ENCODE measurements at regions not wholly inside any gene's neighbourhood (a gene's known extent, or its start where the extent isn't known, plus 50 kb on each side); places are given as distances from the start of the nearest gene placed in this dataset.

GRCh38 chr9:107546859-107547258 lies 57.3 kb upstream of the KLF4 start:
- dilution Hi-C loops (cut with MboI; ENCODE audit: extremely low pct_ligation_motif_present, low sequenced_read_pairs), result no loop called here
- H4K20me1 ChIP-seq (ENCODE audit: control insufficient read depth, extremely low read depth, insufficient read depth, low read length), result no peaks in the 10 kb centered on the region
- no peak overlapping the region for H2AFZ ChIP-seq (ENCODE audit: control insufficient read depth, low read length)
- H3K4me1 ChIP-seq (ENCODE audit: control insufficient read depth, extremely low read depth, insufficient read depth, low read length), result peaks cover 15% of the 10 kb centered on the region
- no peak overlapping the region for H3K9ac ChIP-seq (ENCODE audit: control insufficient read depth, extremely low read depth, insufficient read depth, low read length)
- no peaks in the 10 kb centered on the region for H3K79me2 ChIP-seq (ENCODE audit: control insufficient read depth, insufficient read depth, low read length)
- no peaks in the 10 kb centered on the region for H3K36me3 ChIP-seq (ENCODE audit: control insufficient read depth in 2 of 2, extremely low read depth in 1 of 2, insufficient read depth in 2 of 2, low read length in 2 of 2)
- H3K9me3 ChIP-seq (ENCODE audit: control insufficient read depth, low read depth, low read length), result no peaks in the 10 kb centered on the region
- H3K27ac ChIP-seq (ENCODE audit: control insufficient read depth, insufficient read depth, low read length), result no peak overlapping the region
- no peaks in the 10 kb centered on the region for H3K9me1 ChIP-seq (ENCODE audit: control insufficient read depth, extremely low read depth, insufficient read depth, low read length)
- no peak overlapping the region for H3K4me2 ChIP-seq (ENCODE audit: control insufficient read depth, extremely low read depth, insufficient read depth, low read depth, low read length)
- DNase-seq (ENCODE audit: low read depth, low spot score) (no peak), FAIRE-seq (no peak)
- H3K4me3 ChIP-seq (ENCODE audit: control insufficient read depth in 2 of 3, extremely low read depth in 1 of 3, insufficient read depth in 2 of 3, low read depth in 1 of 3, low read length in 3 of 3), result no peak overlapping the region
- TF ChIP-seq EZH2 (IDR thresholded peaks at IDR 0.05; ENCODE audit: low read length), result no peak
- no peak for TF ChIP-seq CTCF (optimal IDR thresholded peaks at IDR 0.05 in 1 of 3, IDR thresholded peaks at IDR 0.05 in 1 of 3, conservative IDR thresholded peaks at IDR 0.05 in 1 of 3; ENCODE audit: extremely low read depth in 1 of 3, insufficient read depth in 2 of 3, low read length in 3 of 3)
- H3K27me3 ChIP-seq (ENCODE audit: control insufficient read depth, extremely low read depth, insufficient read depth, low read length), result no peaks in the 10 kb centered on the region

GRCh38 chr9:107545036-107545435 lies 55.5 kb upstream of the KLF4 start:
- TF ChIP-seq CTCF (optimal IDR thresholded peaks at IDR 0.05 in 1 of 3, IDR thresholded peaks at IDR 0.05 in 1 of 3, conservative IDR thresholded peaks at IDR 0.05 in 1 of 3; ENCODE audit: extremely low read depth in 1 of 3, insufficient read depth in 2 of 3, low read length in 3 of 3) (no peak), EZH2 (IDR thresholded peaks at IDR 0.05; ENCODE audit: low read length) (no peak)
- dilution Hi-C loops (cut with MboI; ENCODE audit: extremely low pct_ligation_motif_present, low sequenced_read_pairs), result no loop called here
- no peak overlapping the region for H3K4me2 ChIP-seq (ENCODE audit: control insufficient read depth, extremely low read depth, insufficient read depth, low read depth, low read length)
- no peak overlapping the region for H3K9ac ChIP-seq (ENCODE audit: control insufficient read depth, extremely low read depth, insufficient read depth, low read length)
- H3K27ac ChIP-seq (ENCODE audit: control insufficient read depth, insufficient read depth, low read length), result no peak overlapping the region
- no peaks in the 10 kb centered on the region for H3K36me3 ChIP-seq (ENCODE audit: control insufficient read depth in 2 of 2, extremely low read depth in 1 of 2, insufficient read depth in 2 of 2, low read length in 2 of 2)
- DNase-seq (ENCODE audit: low read depth, low spot score) (no peak), FAIRE-seq (no peak)
- peaks cover 15% of the 10 kb centered on the region for H3K4me1 ChIP-seq (ENCODE audit: control insufficient read depth, extremely low read depth, insufficient read depth, low read length)
- H2AFZ ChIP-seq (ENCODE audit: control insufficient read depth, low read length), result no peak overlapping the region
- no peaks in the 10 kb centered on the region for H4K20me1 ChIP-seq (ENCODE audit: control insufficient read depth, extremely low read depth, insufficient read depth, low read length)
- no peaks in the 10 kb centered on the region for H3K27me3 ChIP-seq (ENCODE audit: control insufficient read depth, extremely low read depth, insufficient read depth, low read length)
- H3K9me1 ChIP-seq (ENCODE audit: control insufficient read depth, extremely low read depth, insufficient read depth, low read length), result no peaks in the 10 kb centered on the region
- no peak overlapping the region for H3K4me3 ChIP-seq (ENCODE audit: control insufficient read depth in 2 of 3, extremely low read depth in 1 of 3, insufficient read depth in 2 of 3, low read depth in 1 of 3, low read length in 3 of 3)
- no peaks in the 10 kb centered on the region for H3K79me2 ChIP-seq (ENCODE audit: control insufficient read depth, insufficient read depth, low read length)
- no peaks in the 10 kb centered on the region for H3K9me3 ChIP-seq (ENCODE audit: control insufficient read depth, low read depth, low read length)

All from keratinocyte (primary cell).